Pancreas (tissue), 10 donors: ENCODE measurements at regions not wholly inside any gene's neighbourhood (a gene's known extent, or its start where the extent isn't known, plus 50 kb on each side); places are given as distances from the start of the nearest gene placed in this dataset.
"Not testable (repeated sequence)": the region's sequence is repeated elsewhere in the genome, so short reads cannot be mapped to it uniquely, and the experiment has no call there.

ENCODE experiments used
- ATAC-seq, 4 donors: fragments of 200-7000 bp; cut with Tn5 transposase; one replicate each; pipeline versions ENCODE4 v1.8.0 to v1.9.1; 2020; ENCODE audit warnings: mild to moderate bottlenecking in 4 of 4, moderate library complexity in 4 of 4
- DNase-seq, 6 donors: peaks; one replicate each; pipeline ENCODE4 v3.0.0-alpha.2; 2020
- FAIRE-seq: peaks from 2 replicates; lab custom pipeline; 2012; peaks lifted over from hg19 to GRCh38; lab: Jason Lieb, UNC
- H3K27ac ChIP-seq, 4 donors: fragments of 200-600 bp; sonication (generic); 1 replicate in 3 of 4; 2 replicates in 1 of 4; pipeline versions ENCODE4 v1.5.0 to v1.8.0; 2020
- H3K27me3 ChIP-seq, 4 donors: fragments of 200-600 bp; one replicate each; pipeline ENCODE4 v1.8.0; 2021
- H3K36me3 ChIP-seq, 3 donors: fragments of 200-600 bp; sonication (generic) in 1 of 3; one replicate each; pipeline versions ENCODE4 v1.5.0 to v1.8.0; 2020 to 2021
- H3K4me1 ChIP-seq, 3 donors: fragments of 200-600 bp; one replicate each; pipeline ENCODE4 v1.8.0; 2021
- H3K4me3 ChIP-seq, 4 donors: fragments of 200-600 bp; sonication (generic) in 2 of 4; one replicate each; pipeline versions ENCODE4 v1.5.0 to v1.8.0; 2020 to 2021
- H3K9me3 ChIP-seq, 4 donors: fragments of 200-600 bp; one replicate each; pipeline ENCODE4 v1.8.0; 2021
- WGBS, 2 donors: extraction: QIAGEN DNeasy Blood & Tissue Kit; methylation state at CpG; one replicate each; pipeline ENCODE4 v1.1.7; 2013; 5-methylcytosine and 5-hydroxymethylcytosine counted together
- intact Hi-C, 3 donors: fragments of 100-400 bp; cut with DNase I; formaldehyde crosslinking; loops; one replicate each; pipeline versions ENCODE4 v1.11.1 to v1.14.2; 2022
- TF ChIP-seq, protein P1 (sequence below), 4 donors: fragments of 200-600 bp; sonication (generic) in 3 of 4; IDR thresholded peaks; one replicate each; pipeline versions ENCODE4 v1.5.0 to v1.8.0; 2021; ENCODE audit warnings: antibody characterized with exemption in 4 of 4
- donor health status: healthy with polysubstance abuse.
- donor health status: DM: no; HTN: no; CAD: no; lungs with moderate emphysema.
- donor health status: DM: no; HTN: no; CAD: no.
- donor health status: control.
- donor health status: control.
- donor health status: Bipolar disorder and iron deficiency.
- donor health status: DM: yes; HTN: yes; CAD: no.
- donor health status: DM: no; HTN: no; CAD: no.
- donor health status: DM: no; HTN: no; CAD: no.
- donor health status: DM: yes; HTN: yes; CAD: no.

DNA sequence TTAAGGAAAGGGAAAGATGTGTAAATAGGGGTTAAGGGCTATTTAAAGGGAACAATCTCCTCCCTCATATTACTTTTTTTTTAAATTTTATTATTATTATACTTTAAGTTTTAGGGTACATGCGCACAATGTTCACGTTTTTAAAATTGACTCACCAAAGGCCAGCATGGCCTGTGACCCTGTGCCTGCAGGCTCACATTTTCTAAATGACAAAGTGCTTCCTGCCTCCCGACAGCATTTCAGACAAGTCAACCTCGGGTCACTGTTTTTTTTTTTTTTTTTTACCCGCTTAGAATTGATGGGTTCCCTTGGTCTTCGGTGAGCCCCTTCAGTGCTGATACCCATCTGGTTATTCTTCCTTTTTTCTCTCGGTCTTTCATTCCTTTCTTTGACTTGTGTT lies 70.4 kb upstream of the SCAF4 start:
- H3K9me3 ChIP-seq, result no peaks in the 10 kb centered on the region
- no peak for ATAC-seq
- H3K36me3 ChIP-seq, result no peaks in the 10 kb centered on the region
- H3K4me1 ChIP-seq, result no peaks in the 10 kb centered on the region
- FAIRE-seq, result no peak
- TF ChIP-seq, protein P1, sequence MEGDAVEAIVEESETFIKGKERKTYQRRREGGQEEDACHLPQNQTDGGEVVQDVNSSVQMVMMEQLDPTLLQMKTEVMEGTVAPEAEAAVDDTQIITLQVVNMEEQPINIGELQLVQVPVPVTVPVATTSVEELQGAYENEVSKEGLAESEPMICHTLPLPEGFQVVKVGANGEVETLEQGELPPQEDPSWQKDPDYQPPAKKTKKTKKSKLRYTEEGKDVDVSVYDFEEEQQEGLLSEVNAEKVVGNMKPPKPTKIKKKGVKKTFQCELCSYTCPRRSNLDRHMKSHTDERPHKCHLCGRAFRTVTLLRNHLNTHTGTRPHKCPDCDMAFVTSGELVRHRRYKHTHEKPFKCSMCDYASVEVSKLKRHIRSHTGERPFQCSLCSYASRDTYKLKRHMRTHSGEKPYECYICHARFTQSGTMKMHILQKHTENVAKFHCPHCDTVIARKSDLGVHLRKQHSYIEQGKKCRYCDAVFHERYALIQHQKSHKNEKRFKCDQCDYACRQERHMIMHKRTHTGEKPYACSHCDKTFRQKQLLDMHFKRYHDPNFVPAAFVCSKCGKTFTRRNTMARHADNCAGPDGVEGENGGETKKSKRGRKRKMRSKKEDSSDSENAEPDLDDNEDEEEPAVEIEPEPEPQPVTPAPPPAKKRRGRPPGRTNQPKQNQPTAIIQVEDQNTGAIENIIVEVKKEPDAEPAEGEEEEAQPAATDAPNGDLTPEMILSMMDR (IDR thresholded peaks at IDR 0.05), result no peak
- no peaks in the 10 kb centered on the region for H3K27me3 ChIP-seq
- DNase-seq, result no peak
- H3K27ac ChIP-seq, result no peak overlapping the region
- intact Hi-C loops, result no loop called here
- WGBS, 2 donors, result 27 to 31% methylated on average over 7 of the region's 7 CpGs
- no peak overlapping the region for H3K4me3 ChIP-seq

DNA sequence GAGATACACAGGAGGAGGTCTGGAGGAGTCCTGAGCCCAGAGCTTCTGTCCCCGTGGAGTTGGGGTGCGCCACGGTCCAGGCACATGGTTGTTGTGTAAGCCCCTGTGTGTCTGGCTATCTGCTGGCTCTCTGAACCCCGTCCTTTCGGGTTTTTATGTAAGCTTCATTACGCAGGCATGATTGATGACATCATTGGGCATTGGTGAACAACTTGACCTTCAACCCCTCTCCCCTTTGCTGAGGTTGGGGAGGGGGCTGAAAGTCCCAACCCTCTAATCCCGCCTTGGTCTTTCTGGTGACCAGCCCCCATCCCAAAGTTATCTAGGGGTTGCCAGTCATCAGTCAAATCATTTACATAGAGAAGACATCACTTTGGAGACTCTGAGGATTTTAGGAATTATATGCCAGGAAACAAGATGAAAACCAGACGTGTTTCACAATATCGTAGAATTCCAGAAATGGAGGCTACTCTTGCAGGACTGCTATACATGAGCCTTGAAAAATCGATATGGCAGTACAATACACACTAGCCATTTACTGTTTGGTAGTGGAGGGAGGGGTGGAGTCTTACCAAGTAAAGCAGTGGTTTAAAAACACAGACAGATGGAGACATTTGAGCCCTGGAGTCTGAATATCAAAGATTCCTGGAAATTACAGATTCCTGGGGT lies 69.8 kb upstream of the SCAF4 start:
- intact Hi-C loops, result no loop called here
- Histone ChIP-seq H3K27me3 (no peaks in the 10 kb centered on the region), H3K9me3 (no peaks in the 10 kb centered on the region), H3K4me1 (no peaks in the 10 kb centered on the region), H3K27ac (no peak overlapping the region), H3K4me3 (no peak overlapping the region), H3K36me3 (no peaks in the 10 kb centered on the region)
- ATAC-seq, result no peak
- TF ChIP-seq, protein P1 (IDR thresholded peaks at IDR 0.05), result no peak
- WGBS, 2 donors, result 35 to 37% methylated on average over 10 of the region's 10 CpGs
- FAIRE-seq, result no peak
- DNase-seq, result no peak

DNA sequence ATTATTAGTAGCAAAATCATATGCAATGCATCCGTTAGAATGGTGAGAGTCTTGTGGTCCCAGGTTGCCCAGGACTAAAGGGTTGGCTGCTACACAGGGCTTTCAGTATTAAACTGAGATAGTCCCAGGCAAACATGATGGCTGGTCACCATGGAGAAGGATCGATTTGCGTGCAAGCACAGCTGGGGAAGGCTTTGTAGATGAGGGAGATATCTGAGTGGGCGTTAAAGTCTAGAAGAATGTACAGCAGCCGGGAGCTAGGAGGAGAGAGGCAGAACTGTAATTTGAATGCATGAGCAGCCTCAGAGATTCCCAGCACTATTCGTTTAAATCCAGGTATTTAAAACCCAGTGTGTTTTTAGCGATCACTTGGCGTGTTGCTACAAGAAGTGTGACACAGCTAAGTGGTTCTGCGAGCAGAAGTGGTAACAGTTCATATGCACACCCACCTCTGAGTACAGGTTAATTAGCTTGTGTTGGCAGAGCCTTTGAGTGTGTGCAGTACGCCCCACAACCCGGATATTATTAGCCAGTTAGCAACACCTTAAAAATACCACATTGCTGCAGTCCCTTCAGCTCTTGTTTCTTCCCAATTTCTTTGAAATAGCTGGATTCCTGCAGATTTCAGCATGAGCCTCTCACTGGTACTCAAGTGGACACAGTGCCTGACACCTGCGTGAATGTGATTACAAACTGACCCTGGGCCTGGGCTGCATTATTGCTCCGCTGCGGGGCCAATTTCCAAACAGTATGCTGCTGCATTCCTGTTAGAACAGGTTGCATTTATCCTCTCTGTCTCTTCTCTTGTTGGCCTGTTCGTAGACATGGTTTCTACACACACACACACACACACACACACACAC lies 67.2 kb upstream of the SCAF4 start:
- no peaks in the 10 kb centered on the region for H3K36me3 ChIP-seq
- ATAC-seq (no peak), FAIRE-seq (no peak)

DNA sequence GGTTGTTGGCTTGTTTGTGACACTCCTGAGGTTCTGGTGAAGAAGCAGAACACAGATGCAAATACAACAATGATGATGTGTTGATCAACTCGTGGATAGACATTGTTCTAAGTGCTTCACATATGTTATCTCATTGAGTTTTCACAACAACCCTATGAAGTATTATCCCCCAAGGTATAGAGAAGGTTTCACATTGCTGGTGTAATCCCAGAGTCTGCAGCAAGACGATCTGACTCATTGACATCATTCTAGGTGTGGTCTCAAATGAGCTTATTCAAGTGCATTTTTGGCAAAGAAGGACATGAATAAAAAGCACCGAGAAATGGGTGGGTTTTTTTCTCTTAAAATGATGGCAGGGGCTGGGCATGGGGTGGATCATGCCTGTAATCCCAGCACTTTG lies 64.1 kb upstream of the SCAF4 start:
- Histone ChIP-seq H3K36me3 (no peaks in the 10 kb centered on the region), H3K4me1 (no peaks in the 10 kb centered on the region), H3K9me3 (no peaks in the 10 kb centered on the region), H3K27ac (no peak overlapping the region), H3K4me3 (no peak overlapping the region), H3K27me3 (peaks cover 0 to 6% (median 0%) of the 10 kb centered on the region in 4 donors)
- ATAC-seq, result no peak
- intact Hi-C loops, result no loop called here
- FAIRE-seq, result no peak
- 42 to 73% methylated on average over 3 of the region's 3 CpGs for WGBS, 2 donors
- TF ChIP-seq, protein P1 (IDR thresholded peaks at IDR 0.05), result no peak
- no peak for DNase-seq

More for the DNA sequence above, 67.2 kb upstream of the SCAF4 start:
- intact Hi-C loops, result no loop called here
- no peaks in the 10 kb centered on the region for H3K9me3 ChIP-seq
- TF ChIP-seq, protein P1 (IDR thresholded peaks at IDR 0.05), result no peak
- no peak for DNase-seq
- no peak overlapping the region for H3K27ac ChIP-seq
- WGBS, 2 donors, result 33 to 40% methylated on average over 15 of the region's 15 CpGs
- H3K4me1 ChIP-seq, result no peaks in the 10 kb centered on the region
- no peak overlapping the region for H3K4me3 ChIP-seq
- peaks cover 0 to 6% (median 0%) of the 10 kb centered on the region in 4 donors for H3K27me3 ChIP-seq

DNA sequence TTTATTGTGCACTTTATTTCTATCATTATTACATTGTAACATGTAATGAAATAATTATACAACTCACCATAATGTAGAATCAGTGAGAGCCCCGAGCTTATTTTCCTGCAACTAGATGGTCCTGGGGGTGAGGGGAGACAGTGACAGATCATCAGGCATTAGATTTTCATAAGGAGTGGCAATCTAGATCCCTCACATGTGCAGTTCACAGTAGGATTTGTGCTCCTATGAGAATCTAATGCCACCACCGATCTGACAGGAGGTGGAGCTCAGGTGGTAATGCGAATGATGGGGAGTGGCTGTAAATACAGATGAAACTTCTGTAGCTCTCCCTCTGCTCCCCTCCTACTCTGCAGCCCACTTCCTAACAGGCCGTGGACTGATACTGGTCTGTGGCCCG lies 58.5 kb upstream of the SCAF4 start:
- WGBS, 2 donors, result 84 to 88% methylated on average over 5 of the region's 5 CpGs
- not testable (repeated sequence) for FAIRE-seq

More for the DNA sequence above, 58.5 kb upstream of the SCAF4 start:
- intact Hi-C loops, result loop anchor here in 1 of 3 donors (5.0 kb wide), 1 partner anchor 467 kb away; no protein-coding TSS in a partner anchor
- not testable (repeated sequence) for DNase-seq, H3K27ac ChIP-seq, H3K4me3 ChIP-seq, H3K36me3 ChIP-seq, ATAC-seq, H3K9me3 ChIP-seq, H3K27me3 ChIP-seq, H3K4me1 ChIP-seq
